Loucy (cell line): ENCODE measurements at regions not wholly inside any gene's neighbourhood (a gene's known extent, or its start where the extent isn't known, plus 50 kb on each side); places are given as distances from the start of the nearest gene placed in this dataset.
"Not testable (repeated sequence)": the region's sequence is repeated elsewhere in the genome, so short reads cannot be mapped to it uniquely, and the experiment has no call there.

ENCODE experiments used
- H2AFZ ChIP-seq: fragments of 200-600 bp; sonication (generic); 2 replicates; pipeline ENCODE4 v1.6.0; 2016; ENCODE audit warnings: antibody characterized with exemption, mild to moderate bottlenecking, low read length, moderate library complexity
- H3F3A ChIP-seq: fragments of 200-600 bp; 2 replicates; pipeline ENCODE4 v1.6.0; 2016; ENCODE audit warnings: antibody characterized with exemption, low read depth, mild to moderate bottlenecking
- H3K27me3 ChIP-seq: fragments of 200-600 bp; sonication (generic); 2 replicates; pipeline ENCODE4 v1.6.1; 2014; ENCODE audit warnings: low read length, mild to moderate bottlenecking; ENCODE audit not compliant: insufficient read depth, poor library complexity, severe bottlenecking
- H3K36me3 ChIP-seq: fragments of 200-600 bp; sonication (generic); 2 replicates; pipeline ENCODE4 v1.6.1; 2016; ENCODE audit warnings: low read length; ENCODE audit not compliant: insufficient read depth
- H3K4me1 ChIP-seq: fragments of 200-600 bp; sonication (generic); 2 replicates; pipeline ENCODE4 v1.5.1; 2014; ENCODE audit warnings: low read length, mild to moderate bottlenecking; ENCODE audit not compliant: insufficient read depth, poor library complexity, severe bottlenecking
- H3K4me2 ChIP-seq: fragments of 200-600 bp; sonication (generic); 2 replicates; pipeline ENCODE4 v1.6.0; 2014; ENCODE audit warnings: antibody characterized with exemption, low read length, low read depth, mild to moderate bottlenecking; ENCODE audit not compliant: poor library complexity, severe bottlenecking
- H3K4me3 ChIP-seq: fragments of 200-600 bp; sonication (generic); 2 replicates; pipeline ENCODE4 v1.5.1; 2014; ENCODE audit warnings: low read length, mild to moderate bottlenecking, mixed read lengths; ENCODE audit not compliant: poor library complexity, severe bottlenecking
- H3K79me2 ChIP-seq: fragments of 200-600 bp; sonication (generic); 2 replicates; pipeline ENCODE4 v1.6.1; 2014; ENCODE audit warnings: low read length; ENCODE audit not compliant: insufficient read depth
- H3K9ac ChIP-seq: fragments of 200-600 bp; sonication (generic); 2 replicates; pipeline ENCODE4 v1.6.0; 2014; ENCODE audit warnings: mild to moderate bottlenecking, low read depth, low read length, moderate library complexity; ENCODE audit not compliant: poor library complexity, severe bottlenecking
- H3K9me2 ChIP-seq: fragments of 200-600 bp; sonication (generic); replicated peaks from 2 replicates; pipeline ENCODE4 v1.6.1; 2016; ENCODE audit warnings: low read depth, low read length, mixed read lengths
- H3K9me3 ChIP-seq: fragments of 200-600 bp; sonication (generic); 2 replicates; pipeline ENCODE4 v1.6.1; 2014; ENCODE audit warnings: mild to moderate bottlenecking, antibody characterized with exemption, low read length, low read depth; ENCODE audit not compliant: insufficient read depth
- H4K20me1 ChIP-seq: fragments of 200-600 bp; sonication (generic); 2 replicates; pipeline ENCODE4 v1.6.0; 2014; ENCODE audit warnings: antibody characterized with exemption, low read length, mild to moderate bottlenecking; ENCODE audit not compliant: insufficient read depth, poor library complexity, severe bottlenecking
- EZH2phosphoT487 ChIP-seq: fragments of 200-600 bp; IDR thresholded peaks from 2 replicates; pipeline ENCODE4 v1.6.1; 2018; ENCODE audit warnings: antibody characterized with exemption, mild to moderate bottlenecking, moderate library complexity, borderline replicate concordance
- TF ChIP-seq, protein P1 (sequence below): fragments of 200-600 bp; sonication (generic); conservative IDR thresholded peaks from 2 replicates; pipeline ENCODE4 v1.5.1; 2014; ENCODE audit warnings: mild to moderate bottlenecking, antibody characterized with exemption, low read length

DNA sequence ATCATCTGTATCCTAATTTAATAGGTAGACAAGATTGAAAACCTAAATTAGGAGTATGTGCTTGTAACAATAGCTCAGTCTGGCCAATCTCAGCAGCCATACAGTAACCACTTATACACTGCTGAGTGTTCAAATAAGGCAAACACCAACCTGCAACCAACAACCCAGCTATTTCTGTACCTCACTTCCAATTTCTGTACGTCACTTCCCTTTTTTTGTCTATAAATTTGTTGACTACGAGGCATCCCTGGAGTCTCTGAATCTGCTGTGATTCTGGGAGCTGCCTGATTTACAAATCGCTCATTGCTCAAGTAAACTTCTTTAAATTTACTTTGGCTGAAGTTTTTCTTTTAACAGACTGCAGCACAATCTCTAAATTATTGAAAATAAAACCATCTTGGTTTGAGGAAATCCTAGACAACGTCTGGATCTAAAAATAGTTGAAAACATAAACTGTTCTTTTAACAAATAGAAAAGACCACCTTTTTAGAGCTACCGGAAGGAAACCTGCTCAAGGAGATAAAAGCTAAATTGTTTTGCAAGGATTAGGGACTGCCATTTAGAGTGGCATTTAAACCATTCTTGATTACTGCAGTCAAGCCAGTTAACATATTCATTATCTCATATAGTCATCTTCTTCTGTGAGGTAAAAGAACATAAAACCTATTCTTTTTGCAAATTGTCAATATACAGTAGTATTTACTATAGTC lies 778.1 kb downstream of the SH3BGRL start:
- no peaks in the 10 kb centered on the region for H3K9me2 ChIP-seq
- no peak overlapping the region for H2AFZ ChIP-seq
- H3K36me3 ChIP-seq: no peaks in the 10 kb centered on the region
- H3K79me2 ChIP-seq: no peaks in the 10 kb centered on the region
- H3K4me1 ChIP-seq: no peaks in the 10 kb centered on the region
- no peak overlapping the region for H3K4me3 ChIP-seq
- no peaks in the 10 kb centered on the region for H4K20me1 ChIP-seq
- no peak for TF ChIP-seq EZH2phosphoT487
- no peaks in the 10 kb centered on the region for H3K27me3 ChIP-seq
- no peaks in the 10 kb centered on the region for H3K9me3 ChIP-seq
- no peaks in the 10 kb centered on the region for H3F3A ChIP-seq
- no peak overlapping the region for H3K4me2 ChIP-seq
- no peak overlapping the region for H3K9ac ChIP-seq

DNA sequence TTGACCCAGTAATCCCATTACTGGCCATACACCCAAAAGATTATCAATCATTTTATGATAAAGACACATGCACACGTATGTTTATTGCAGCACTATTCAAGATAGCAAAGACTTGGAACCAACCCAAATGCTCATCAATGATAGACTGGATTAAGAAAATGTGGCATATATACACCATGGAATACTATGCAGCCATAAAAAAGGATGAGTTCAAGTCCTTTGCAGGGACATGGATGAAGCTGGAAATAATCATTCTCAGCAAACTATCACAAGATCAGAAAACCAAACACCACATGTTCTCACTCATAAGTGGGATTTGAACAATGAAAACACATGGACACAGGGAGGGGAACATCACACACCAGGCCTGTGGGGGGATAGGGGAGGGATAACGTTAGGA lies 785.3 kb downstream of the SH3BGRL start:
- not testable (repeated sequence) for H3K9me3 ChIP-seq, H3K9ac ChIP-seq, H3K9me2 ChIP-seq, H2AFZ ChIP-seq, H3K79me2 ChIP-seq, H4K20me1 ChIP-seq, H3K4me3 ChIP-seq, H3K36me3 ChIP-seq, H3K4me1 ChIP-seq, H3F3A ChIP-seq, H3K4me2 ChIP-seq, H3K27me3 ChIP-seq

DNA sequence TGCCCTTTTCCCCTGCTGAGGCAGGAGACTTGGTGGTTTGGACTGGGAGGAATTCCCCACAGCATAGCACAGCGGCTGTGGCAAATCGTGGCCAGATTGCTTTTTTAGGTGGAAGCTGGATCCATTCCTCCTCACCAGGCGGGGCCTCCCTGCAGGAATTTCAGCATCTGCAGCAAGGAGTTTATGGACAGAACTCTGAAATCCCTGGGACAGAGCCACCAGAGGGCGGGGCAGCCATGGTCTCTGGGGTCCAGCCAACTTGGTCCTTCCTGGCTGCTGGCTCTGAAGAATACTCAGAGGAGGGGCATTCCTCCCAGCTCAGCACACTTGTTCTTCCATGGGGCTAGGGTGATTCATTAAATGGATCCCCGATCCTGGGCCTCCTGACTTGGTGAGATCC lies 794.3 kb downstream of the SH3BGRL start:
- Histone ChIP-seq H3K4me1 (no peaks in the 10 kb centered on the region), H3K36me3 (no peaks in the 10 kb centered on the region), H3K9ac (no peak overlapping the region), H3K4me3 (no peak overlapping the region), H4K20me1 (no peaks in the 10 kb centered on the region), H3K27me3 (no peaks in the 10 kb centered on the region), H3F3A (no peaks in the 10 kb centered on the region), H3K9me2 (no peaks in the 10 kb centered on the region), H2AFZ (no peak overlapping the region), H3K4me2 (no peak overlapping the region), H3K9me3 (no peaks in the 10 kb centered on the region), H3K79me2 (no peaks in the 10 kb centered on the region)
- TF ChIP-seq EZH2phosphoT487: no peak
- TF ChIP-seq, protein P1, sequence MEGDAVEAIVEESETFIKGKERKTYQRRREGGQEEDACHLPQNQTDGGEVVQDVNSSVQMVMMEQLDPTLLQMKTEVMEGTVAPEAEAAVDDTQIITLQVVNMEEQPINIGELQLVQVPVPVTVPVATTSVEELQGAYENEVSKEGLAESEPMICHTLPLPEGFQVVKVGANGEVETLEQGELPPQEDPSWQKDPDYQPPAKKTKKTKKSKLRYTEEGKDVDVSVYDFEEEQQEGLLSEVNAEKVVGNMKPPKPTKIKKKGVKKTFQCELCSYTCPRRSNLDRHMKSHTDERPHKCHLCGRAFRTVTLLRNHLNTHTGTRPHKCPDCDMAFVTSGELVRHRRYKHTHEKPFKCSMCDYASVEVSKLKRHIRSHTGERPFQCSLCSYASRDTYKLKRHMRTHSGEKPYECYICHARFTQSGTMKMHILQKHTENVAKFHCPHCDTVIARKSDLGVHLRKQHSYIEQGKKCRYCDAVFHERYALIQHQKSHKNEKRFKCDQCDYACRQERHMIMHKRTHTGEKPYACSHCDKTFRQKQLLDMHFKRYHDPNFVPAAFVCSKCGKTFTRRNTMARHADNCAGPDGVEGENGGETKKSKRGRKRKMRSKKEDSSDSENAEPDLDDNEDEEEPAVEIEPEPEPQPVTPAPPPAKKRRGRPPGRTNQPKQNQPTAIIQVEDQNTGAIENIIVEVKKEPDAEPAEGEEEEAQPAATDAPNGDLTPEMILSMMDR: no peak

DNA sequence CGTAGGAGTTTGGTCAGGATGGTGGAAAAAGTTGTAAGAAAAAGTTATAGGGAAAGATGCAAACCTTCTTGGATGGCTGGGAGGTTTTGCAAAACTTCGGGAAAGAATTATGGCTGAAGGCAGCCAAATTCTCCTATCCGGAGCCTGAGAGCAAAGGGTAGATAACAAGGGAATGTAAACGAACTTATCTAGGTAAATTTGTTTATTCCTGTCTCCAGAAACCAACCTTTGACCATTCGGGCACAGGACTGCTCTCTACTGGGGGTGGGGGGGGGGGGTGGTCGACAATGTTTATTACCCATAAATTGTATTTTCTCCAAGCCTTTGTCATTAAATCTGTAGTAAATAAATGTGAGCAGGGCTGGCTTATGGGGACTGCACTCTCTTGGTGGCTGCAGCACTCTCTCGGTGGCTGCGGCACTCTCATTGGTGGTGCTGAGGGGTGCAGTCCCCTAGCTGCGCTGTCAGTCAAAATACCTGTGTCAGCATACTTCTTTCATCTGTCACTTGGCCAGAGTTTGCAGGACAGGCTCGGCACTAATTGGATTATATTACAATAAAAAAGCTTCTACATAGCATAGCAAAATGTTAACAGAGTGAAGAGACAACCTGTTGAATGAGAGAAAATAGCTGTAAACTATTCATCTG lies 827.8 kb downstream of the SH3BGRL start:
- H3K4me2 ChIP-seq: no peak overlapping the region
- no peaks in the 10 kb centered on the region for H3K4me1 ChIP-seq
- H3K9me3 ChIP-seq: no peaks in the 10 kb centered on the region
- H3K9me2 ChIP-seq: no peaks in the 10 kb centered on the region
- no peaks in the 10 kb centered on the region for H4K20me1 ChIP-seq
- no peak overlapping the region for H3K4me3 ChIP-seq
- H3K79me2 ChIP-seq: no peaks in the 10 kb centered on the region
- H3K36me3 ChIP-seq: no peaks in the 10 kb centered on the region
- no peak for TF ChIP-seq EZH2phosphoT487
- TF ChIP-seq, protein P1: no peak
- no peaks in the 10 kb centered on the region for H3K27me3 ChIP-seq
- H2AFZ ChIP-seq: no peak overlapping the region
- no peak overlapping the region for H3K9ac ChIP-seq
- no peaks in the 10 kb centered on the region for H3F3A ChIP-seq
